Uterus (tissue), 3 donors: ENCODE measurements at regions not wholly inside any gene's neighbourhood (a gene's known extent, or its start where the extent isn't known, plus 50 kb on each side); places are given as distances from the start of the nearest gene placed in this dataset.

Source experiments
- DNase-seq, 2 donors: peaks; one replicate each; pipeline ENCODE4 v3.0.0-alpha.2; 2019 to 2020
- H3K27ac ChIP-seq, 2 donors: fragments of 200-600 bp; sonication (generic); 1 replicate in 1 of 2; 2 replicates in 1 of 2; pipeline ENCODE4 v1.5.1; 2016 to 2018
- H3K27me3 ChIP-seq, 2 donors: fragments of 200-600 bp; sonication (generic); one replicate each; pipeline ENCODE4 v1.5.1; 2018 to 2019; ENCODE audit warnings: control low read depth in 1 of 2
- H3K36me3 ChIP-seq, 2 donors: fragments of 200-600 bp; sonication (generic); one replicate each; pipeline ENCODE4 v1.5.1; 2019; ENCODE audit warnings: control low read depth in 1 of 2
- H3K4me1 ChIP-seq, 2 donors: fragments of 200-600 bp; sonication (generic); one replicate each; pipeline ENCODE4 v1.5.1; 2018 to 2019; ENCODE audit warnings: control low read depth in 1 of 2
- H3K4me3 ChIP-seq, 2 donors: fragments of 200-600 bp; sonication (generic); 1 replicate in 1 of 2; 2 replicates in 1 of 2; pipeline ENCODE4 v1.5.1; 2018 to 2019; ENCODE audit warnings: mild to moderate bottlenecking in 1 of 2
- H3K9me3 ChIP-seq, 2 donors: fragments of 200-600 bp; sonication (generic); one replicate each; pipeline ENCODE4 v1.5.1; 2019; ENCODE audit warnings: control low read depth in 1 of 2
- CTCF ChIP-seq, 4 experiments: fragments of 200-600 bp in 2 of 4; fragments of 450-650 bp in 2 of 4; sonication (generic) in 2 of 4; IDR thresholded peaks; one replicate each; pipeline ENCODE4 v1.5.1; 2016 to 2019; ENCODE audit warnings: antibody characterized with exemption in 4 of 4, mild to moderate bottlenecking in 2 of 4, moderate library complexity in 1 of 4
- POLR2A ChIP-seq, 2 donors: fragments of 450-650 bp; IDR thresholded peaks; one replicate each; pipeline ENCODE4 v1.6.1; 2016; ENCODE audit warnings: antibody characterized with exemption in 2 of 2, mild to moderate bottlenecking in 1 of 2, moderate library complexity in 1 of 2
- intact Hi-C: fragments of 100-400 bp; cut with DNase I; formaldehyde crosslinking; loops from one replicate; pipeline ENCODE4 v1.15.1; 2023; ENCODE audit warnings: low total_unique reads
- donor health status: DM: yes; HTN: yes; CAD: no.

DNA sequence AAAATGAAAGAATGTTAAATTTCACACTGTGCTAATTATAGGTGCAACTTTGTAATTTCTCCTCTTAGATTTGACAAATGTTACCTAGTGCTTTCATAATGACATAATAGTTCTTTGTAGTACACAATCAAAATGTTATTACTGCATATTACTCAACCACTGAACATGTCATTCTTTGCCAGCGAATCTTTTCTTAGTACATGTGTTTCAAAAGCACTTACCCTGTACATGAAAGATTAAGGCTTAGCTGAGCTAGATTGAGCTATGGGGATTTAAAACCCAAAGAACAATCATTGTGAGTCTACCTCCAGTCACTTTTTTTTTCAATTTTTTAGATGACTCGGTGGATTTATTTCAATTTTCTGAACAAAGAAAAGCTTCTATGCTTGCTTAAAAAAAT lies 123.5 kb upstream of the FERD3L start:
- H3K27ac ChIP-seq: no peak overlapping the region
- TF ChIP-seq POLR2A (IDR thresholded peaks at IDR 0.05): no peak
- no peak for TF ChIP-seq CTCF (IDR thresholded peaks at IDR 0.05)

GRCh38 chr7:19262826-19263225 lies 117.6 kb upstream of the FERD3L start:
- Histone ChIP-seq H3K27ac (no peak overlapping the region), H3K9me3 (no peaks in the 10 kb centered on the region), H3K27me3 (no peaks in the 10 kb centered on the region), H3K4me3 (no peak overlapping the region), H3K36me3 (no peaks in the 10 kb centered on the region), H3K4me1 (no peaks in the 10 kb centered on the region)
- DNase-seq: no peak
- intact Hi-C loops: no loop called here
- TF ChIP-seq CTCF (IDR thresholded peaks at IDR 0.05) (no peak), POLR2A (IDR thresholded peaks at IDR 0.05) (no peak)

More for the DNA sequence above, 123.5 kb upstream of the FERD3L start:
- Histone ChIP-seq H3K27me3 (no peaks in the 10 kb centered on the region), H3K36me3 (no peaks in the 10 kb centered on the region), H3K4me1 (no peaks in the 10 kb centered on the region), H3K9me3 (no peaks in the 10 kb centered on the region), H3K4me3 (no peak overlapping the region)
- intact Hi-C loops: no loop called here
- DNase-seq: no peak

DNA sequence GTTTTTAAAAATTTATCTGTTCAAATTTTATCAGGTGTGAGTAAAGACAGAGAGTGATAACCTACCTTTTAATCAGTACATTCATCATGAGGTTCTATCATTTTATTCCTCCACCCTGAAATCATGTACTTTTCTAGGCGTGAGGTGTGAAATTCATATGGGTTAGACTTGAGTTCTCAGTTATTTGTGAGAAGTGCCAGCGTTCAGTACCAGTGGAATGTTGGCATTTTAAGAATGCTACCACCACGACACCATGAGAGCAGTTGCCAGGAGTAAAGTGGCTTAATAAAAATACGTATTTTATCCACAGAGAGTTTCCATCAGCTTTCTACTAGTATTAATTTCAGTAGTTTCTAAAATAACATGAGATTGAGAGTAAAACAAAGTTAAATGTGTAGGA lies 104.1 kb upstream of the FERD3L start:
- no peaks in the 10 kb centered on the region for H3K36me3 ChIP-seq
- intact Hi-C loops: no loop called here

GRCh38 chr7:19248681-19249080 lies 103.5 kb upstream of the FERD3L start:
- no peak for DNase-seq
- intact Hi-C loops: no loop called here
- no peaks in the 10 kb centered on the region for H3K9me3 ChIP-seq
- no peaks in the 10 kb centered on the region for H3K36me3 ChIP-seq
- no peak overlapping the region for H3K4me3 ChIP-seq
- no peak overlapping the region for H3K27ac ChIP-seq
- TF ChIP-seq CTCF (IDR thresholded peaks at IDR 0.05) (no peak), POLR2A (IDR thresholded peaks at IDR 0.05) (no peak)
- no peaks in the 10 kb centered on the region for H3K27me3 ChIP-seq
- H3K4me1 ChIP-seq: no peaks in the 10 kb centered on the region

More for the DNA sequence above, 104.1 kb upstream of the FERD3L start:
- H3K4me3 ChIP-seq: no peak overlapping the region
- no peaks in the 10 kb centered on the region for H3K27me3 ChIP-seq
- H3K9me3 ChIP-seq: no peaks in the 10 kb centered on the region
- no peak overlapping the region for H3K27ac ChIP-seq
- no peaks in the 10 kb centered on the region for H3K4me1 ChIP-seq
- TF ChIP-seq POLR2A (IDR thresholded peaks at IDR 0.05) (no peak), CTCF (IDR thresholded peaks at IDR 0.05) (no peak)
- DNase-seq: no peak

- no peaks in the 10 kb centered on the region for H3K36me3 ChIP-seq
- no peaks in the 10 kb centered on the region for H3K9me3 ChIP-seq
- TF ChIP-seq CTCF (IDR thresholded peaks at IDR 0.05): no peak
- no peak for TF ChIP-seq POLR2A (IDR thresholded peaks at IDR 0.05)
- H3K27me3 ChIP-seq: no peaks in the 10 kb centered on the region
- intact Hi-C loops: no loop called here
- no peak overlapping the region for H3K27ac ChIP-seq
- no peaks in the 10 kb centered on the region for H3K4me1 ChIP-seq
- no peak overlapping the region for H3K4me3 ChIP-seq
- no peak for DNase-seq
These were observed 102.9 kb upstream of the FERD3L start for GRCh38 chr7:19248115-19248514.
